Hepatocyte (in vitro differentiated cells): ENCODE measurements at regions not wholly inside any gene's neighbourhood (a gene's known extent, or its start where the extent isn't known, plus 50 kb on each side); places are given as distances from the start of the nearest gene placed in this dataset.

Source experiments
- DNase-seq: peaks from one replicate; pipeline ENCODE4 v3.0.0-alpha.2; 2016; ENCODE audit warnings: low spot score
- H2AFZ ChIP-seq: fragments of 200-600 bp; sonication (generic); 2 replicates; pipeline ENCODE4 v1.6.0; 2016; ENCODE audit warnings: antibody characterized with exemption, mild to moderate bottlenecking
- H3K27ac ChIP-seq: fragments of 200-600 bp; sonication (generic); 2 replicates; pipeline ENCODE4 v1.5.1; 2016; ENCODE audit warnings: mild to moderate bottlenecking
- H3K27me3 ChIP-seq: fragments of 200-600 bp; sonication (generic); 2 replicates; pipeline ENCODE4 v1.6.1; 2016
- H3K36me3 ChIP-seq: fragments of 200-600 bp; sonication (generic); replicated peaks from 2 replicates; pipeline ENCODE4 v1.5.1; 2016; ENCODE audit warnings: low read depth; ENCODE audit not compliant: insufficient read depth
- H3K4me1 ChIP-seq: fragments of 200-600 bp; sonication (generic); 2 replicates; pipeline ENCODE4 v1.5.1; 2016; ENCODE audit warnings: mild to moderate bottlenecking, moderate library complexity; ENCODE audit not compliant: insufficient read depth
- H3K4me2 ChIP-seq: fragments of 200-600 bp; sonication (generic); 2 replicates; pipeline ENCODE4 v1.6.0; 2016
- H3K4me3 ChIP-seq: fragments of 200-600 bp; sonication (generic); 2 replicates; pipeline ENCODE4 v1.5.1; 2016; ENCODE audit warnings: mild to moderate bottlenecking
- H3K79me2 ChIP-seq: fragments of 200-600 bp; sonication (generic); 2 replicates; pipeline ENCODE4 v1.6.0; 2017; ENCODE audit warnings: mild to moderate bottlenecking
- H3K9me2 ChIP-seq: fragments of 200-600 bp; sonication (generic); replicated peaks from 2 replicates; pipeline ENCODE4 v1.6.0; 2017; ENCODE audit warnings: mild to moderate bottlenecking; ENCODE audit not compliant: insufficient read depth
- H3K9me3 ChIP-seq: fragments of 200-600 bp; sonication (generic); 2 replicates; pipeline ENCODE4 v1.5.1; 2016; ENCODE audit warnings: low read depth, mild to moderate bottlenecking
- H4K20me1 ChIP-seq: fragments of 200-600 bp; sonication (generic); 2 replicates; pipeline ENCODE4 v1.6.0; 2016; ENCODE audit warnings: mild to moderate bottlenecking; ENCODE audit not compliant: insufficient read depth, poor library complexity, severe bottlenecking
- EZH2 ChIP-seq: fragments of 200-600 bp; sonication (generic); IDR thresholded peaks from 2 replicates; pipeline ENCODE4 v1.6.1; 2016; ENCODE audit warnings: antibody characterized with exemption, mild to moderate bottlenecking, borderline replicate concordance
- EZH2phosphoT487 ChIP-seq: fragments of 200-600 bp; sonication (generic); IDR thresholded peaks from one replicate; pipeline ENCODE4 v1.6.1; 2018; ENCODE audit warnings: antibody characterized with exemption, mild to moderate bottlenecking, low read depth, moderate library complexity; ENCODE audit not compliant: unreplicated experiment, severe bottlenecking
- WGBS: methylation state at CpG from one replicate; pipeline ENCODE4 v1.1.6; 2016; ENCODE audit warnings: low lambda C conversion rate; ENCODE audit errors: missing lambda C conversion rate; 5-methylcytosine and 5-hydroxymethylcytosine counted together
- TF ChIP-seq, protein P1 (sequence below): fragments of 200-600 bp; sonication (generic); IDR thresholded peaks from 2 replicates; pipeline ENCODE4 v1.5.1; 2016; ENCODE audit warnings: antibody characterized with exemption, mild to moderate bottlenecking; ENCODE audit not compliant: poor library complexity

GRCh38 chr21:17159697-17160096, 353.1 kb upstream of the CXADR start:
- Histone ChIP-seq H3K27ac (no peak overlapping the region), H3K9me3 (no peaks in the 10 kb centered on the region), H3K4me2 (peak overlapping the region; percentile 27), H3K79me2 (no peaks in the 10 kb centered on the region), H3K27me3 (no peaks in the 10 kb centered on the region), H3K4me1 (peaks cover 7% of the 10 kb centered on the region), H3K4me3 (no peak overlapping the region), H3K36me3 (no peaks in the 10 kb centered on the region), H2AFZ (no peak overlapping the region), H3K9me2 (no peaks in the 10 kb centered on the region), H4K20me1 (no peaks in the 10 kb centered on the region)
- TF ChIP-seq EZH2 (no peak), EZH2phosphoT487 (no peak)
- TF ChIP-seq, protein P1, sequence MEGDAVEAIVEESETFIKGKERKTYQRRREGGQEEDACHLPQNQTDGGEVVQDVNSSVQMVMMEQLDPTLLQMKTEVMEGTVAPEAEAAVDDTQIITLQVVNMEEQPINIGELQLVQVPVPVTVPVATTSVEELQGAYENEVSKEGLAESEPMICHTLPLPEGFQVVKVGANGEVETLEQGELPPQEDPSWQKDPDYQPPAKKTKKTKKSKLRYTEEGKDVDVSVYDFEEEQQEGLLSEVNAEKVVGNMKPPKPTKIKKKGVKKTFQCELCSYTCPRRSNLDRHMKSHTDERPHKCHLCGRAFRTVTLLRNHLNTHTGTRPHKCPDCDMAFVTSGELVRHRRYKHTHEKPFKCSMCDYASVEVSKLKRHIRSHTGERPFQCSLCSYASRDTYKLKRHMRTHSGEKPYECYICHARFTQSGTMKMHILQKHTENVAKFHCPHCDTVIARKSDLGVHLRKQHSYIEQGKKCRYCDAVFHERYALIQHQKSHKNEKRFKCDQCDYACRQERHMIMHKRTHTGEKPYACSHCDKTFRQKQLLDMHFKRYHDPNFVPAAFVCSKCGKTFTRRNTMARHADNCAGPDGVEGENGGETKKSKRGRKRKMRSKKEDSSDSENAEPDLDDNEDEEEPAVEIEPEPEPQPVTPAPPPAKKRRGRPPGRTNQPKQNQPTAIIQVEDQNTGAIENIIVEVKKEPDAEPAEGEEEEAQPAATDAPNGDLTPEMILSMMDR, result no peak
- WGBS, result 50% methylated on average over 2 of the region's 2 CpGs
- no peak for DNase-seq

DNA sequence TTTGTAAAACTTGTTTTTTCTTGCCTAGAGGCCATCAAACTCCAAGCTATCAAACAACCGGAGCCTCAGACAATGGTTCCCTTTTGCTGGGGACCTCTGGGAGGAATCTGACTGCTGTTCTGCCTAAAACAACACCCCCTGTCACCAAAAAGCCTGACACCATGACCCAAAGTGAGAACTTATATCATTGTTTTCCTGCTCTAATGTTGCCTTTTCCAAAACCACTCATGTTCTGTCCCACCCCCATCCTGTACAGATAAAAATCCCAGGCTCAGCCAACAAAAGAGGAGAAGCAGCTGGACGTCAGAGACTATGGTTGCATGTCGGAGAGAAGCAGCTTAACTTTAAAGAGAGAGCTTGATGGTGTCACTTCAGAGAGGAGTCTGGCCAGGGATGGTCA, 327.2 kb upstream of the CXADR start:
- DNase-seq, result no peak
- Histone ChIP-seq H3K27ac (no peak overlapping the region), H2AFZ (no peak overlapping the region), H3K4me2 (no peak overlapping the region), H3K4me1 (no peaks in the 10 kb centered on the region), H3K79me2 (no peaks in the 10 kb centered on the region), H3K9me3 (no peaks in the 10 kb centered on the region), H3K36me3 (no peaks in the 10 kb centered on the region), H4K20me1 (no peaks in the 10 kb centered on the region), H3K27me3 (no peaks in the 10 kb centered on the region), H3K9me2 (no peaks in the 10 kb centered on the region), H3K4me3 (no peak overlapping the region)
- TF ChIP-seq EZH2 (no peak), EZH2phosphoT487 (no peak)
- TF ChIP-seq, protein P1, result no peak
- 83% methylated on average over 3 of the region's 3 CpGs for WGBS

DNA sequence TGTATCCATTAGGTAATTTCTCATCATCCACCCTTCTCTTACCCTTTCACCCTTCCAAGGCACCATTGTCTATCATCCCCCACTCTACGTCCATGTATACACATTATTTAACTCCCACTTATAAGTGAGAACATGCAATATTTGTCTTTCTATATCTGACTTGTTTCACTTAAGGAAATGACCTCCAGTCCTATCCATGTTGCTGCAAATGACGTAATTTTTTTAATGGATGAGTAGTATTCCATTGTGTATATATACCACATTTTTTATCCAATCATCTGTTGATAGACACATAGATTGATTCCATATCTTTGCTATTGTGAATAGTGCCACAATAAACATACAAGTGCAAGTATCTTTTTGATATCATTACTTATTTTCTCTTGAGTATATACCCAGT, 322.9 kb upstream of the CXADR start:
- no peaks in the 10 kb centered on the region for H3K9me2 ChIP-seq
- no peak overlapping the region for H3K27ac ChIP-seq
- no peak overlapping the region for H3K4me2 ChIP-seq
- no peaks in the 10 kb centered on the region for H3K9me3 ChIP-seq
- H3K4me1 ChIP-seq, result no peaks in the 10 kb centered on the region
- no peaks in the 10 kb centered on the region for H3K36me3 ChIP-seq
- TF ChIP-seq EZH2phosphoT487 (no peak), EZH2 (no peak)
- TF ChIP-seq, protein P1, result no peak
- H2AFZ ChIP-seq, result no peak overlapping the region
- H3K4me3 ChIP-seq, result no peak overlapping the region
- H3K79me2 ChIP-seq, result no peaks in the 10 kb centered on the region
- no peaks in the 10 kb centered on the region for H3K27me3 ChIP-seq
- H4K20me1 ChIP-seq, result no peaks in the 10 kb centered on the region
- WGBS, result 96% methylated on average over 2 of the region's 2 CpGs
- DNase-seq, result no peak

- H3K4me1 ChIP-seq, result peaks cover 7% of the 10 kb centered on the region
- WGBS, result 21% methylated on average over 1 of the region's 1 CpG
- no peak overlapping the region for H3K4me2 ChIP-seq
- H3K27ac ChIP-seq, result no peak overlapping the region
- H3K9me2 ChIP-seq, result no peaks in the 10 kb centered on the region
- TF ChIP-seq, protein P1, result no peak
- TF ChIP-seq EZH2phosphoT487 (no peak), EZH2 (no peak)
- DNase-seq, result no peak
- no peaks in the 10 kb centered on the region for H3K79me2 ChIP-seq
- no peaks in the 10 kb centered on the region for H3K9me3 ChIP-seq
- H3K27me3 ChIP-seq, result no peaks in the 10 kb centered on the region
- no peaks in the 10 kb centered on the region for H3K36me3 ChIP-seq
- H4K20me1 ChIP-seq, result no peaks in the 10 kb centered on the region
- H3K4me3 ChIP-seq, result no peak overlapping the region
- no peak overlapping the region for H2AFZ ChIP-seq
Observed at GRCh38 chr21:17191346-17191993, 321.4 kb upstream of the CXADR start.
